T-helper 2 cell treated with Interferon-gamma antibody and Interleukin-4, amounts not matched to agents 5 μg/mL and 100 μg/mL, for 36 hours (primary cell): ENCODE measurements at regions not wholly inside any gene's neighbourhood (a gene's known extent, or its start where the extent isn't known, plus 50 kb on each side); places are given as distances from the start of the nearest gene placed in this dataset.

Experiments
- DNase-seq: peaks from one replicate; pipeline ENCODE4 v3.0.0; 2021; ENCODE audit warnings: low spot score
- H3K27ac Mint-ChIP-seq: one replicate; pipeline ENCODE4 v1.8.0; 2021; ENCODE audit warnings: mild to moderate bottlenecking, mixed read lengths
- H3K27me3 Mint-ChIP-seq: one replicate; pipeline ENCODE4 v1.8.0; 2021; ENCODE audit warnings: low read depth, mixed read lengths
- H3K36me3 Mint-ChIP-seq: one replicate; pipeline ENCODE4 v1.8.0; 2021; ENCODE audit warnings: low read depth, mixed read lengths
- H3K4me1 Mint-ChIP-seq: one replicate; pipeline ENCODE4 v1.8.0; 2021; ENCODE audit warnings: low read depth, mixed read lengths
- H3K4me3 Mint-ChIP-seq: one replicate; pipeline ENCODE4 v1.8.0; 2022; ENCODE audit warnings: mild to moderate bottlenecking, moderate library complexity, mixed read lengths
- H3K9me3 Mint-ChIP-seq: one replicate; pipeline ENCODE4 v1.8.0; 2021; ENCODE audit warnings: mixed read lengths

DNA sequence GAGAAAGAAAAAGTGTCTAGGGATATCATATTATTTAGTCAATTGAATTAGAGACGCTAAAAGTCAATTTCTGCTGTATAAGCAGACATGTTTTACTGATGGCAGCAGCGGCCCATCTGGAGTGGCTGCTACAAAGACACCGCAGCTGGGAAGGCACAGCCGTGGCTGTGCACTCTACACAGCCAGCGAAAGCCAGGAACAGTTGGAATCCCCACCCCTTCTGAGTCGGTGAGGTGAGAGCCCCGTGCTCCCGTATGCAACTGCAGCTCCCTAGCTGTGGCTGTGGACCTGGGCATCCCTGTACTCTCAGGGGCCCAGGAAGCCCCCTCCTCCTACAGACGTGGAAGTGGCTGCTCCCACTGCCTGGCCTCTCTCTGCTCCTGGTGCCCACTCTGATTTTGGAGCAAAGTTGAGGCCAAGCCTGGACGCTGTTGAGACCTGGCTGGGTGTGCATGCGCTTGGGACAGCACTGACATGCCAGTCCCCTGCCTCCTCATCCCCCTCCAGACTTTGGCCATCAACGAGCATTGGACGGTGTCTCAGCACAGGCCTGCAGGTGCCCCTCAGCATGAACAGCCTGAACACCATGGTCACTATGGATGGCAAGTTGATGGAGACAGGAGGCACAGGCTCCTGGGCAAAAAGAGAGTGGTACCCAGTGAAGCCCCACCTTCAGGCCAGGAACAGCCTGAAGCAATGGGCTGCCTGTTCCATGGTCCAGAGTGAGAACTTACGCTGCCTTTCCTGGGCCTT lies 944.0 kb upstream of the MIR17HG start:
- no peak overlapping the region for H3K4me3 Mint-ChIP-seq
- H3K27ac Mint-ChIP-seq = no peak overlapping the region
- no peaks in the 10 kb centered on the region for H3K4me1 Mint-ChIP-seq
- peaks cover 35% of the 10 kb centered on the region for H3K9me3 Mint-ChIP-seq
- DNase-seq = no peak
- H3K36me3 Mint-ChIP-seq = no peaks in the 10 kb centered on the region
- H3K27me3 Mint-ChIP-seq = no peaks in the 10 kb centered on the region

- Mint-ChIP-seq H3K4me3 (no peak overlapping the region), H3K36me3 (no peaks in the 10 kb centered on the region), H3K27ac (no peak overlapping the region), H3K4me1 (no peaks in the 10 kb centered on the region), H3K9me3 (peaks cover 37% of the 10 kb centered on the region), H3K27me3 (no peaks in the 10 kb centered on the region)
- DNase-seq = no peak
Observed at GRCh38 chr13:90405301-90405700, 942.2 kb upstream of the MIR17HG start.

DNA sequence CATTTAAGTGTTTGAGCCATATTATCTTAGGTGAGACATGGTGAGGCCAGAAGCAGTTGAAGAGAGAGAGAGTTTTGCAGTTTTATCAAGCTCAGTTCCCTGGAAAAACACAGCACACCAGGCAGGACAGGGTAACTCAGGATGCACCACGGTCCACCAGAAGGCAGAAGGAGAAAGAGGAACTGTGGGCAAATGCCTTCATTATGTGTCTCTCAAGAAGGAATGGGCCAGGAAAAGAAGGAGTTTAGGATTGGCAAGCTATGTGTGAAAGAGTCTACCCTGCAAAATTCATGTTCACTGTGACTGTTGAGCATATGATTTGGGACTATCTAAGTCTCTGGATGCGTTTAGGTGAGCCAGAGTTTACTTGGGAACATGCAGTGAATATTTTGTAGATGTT lies 934.5 kb upstream of the MIR17HG start:
- no peaks in the 10 kb centered on the region for H3K27me3 Mint-ChIP-seq
- H3K4me1 Mint-ChIP-seq = no peaks in the 10 kb centered on the region
- H3K9me3 Mint-ChIP-seq = peaks cover 19% of the 10 kb centered on the region
- no peaks in the 10 kb centered on the region for H3K36me3 Mint-ChIP-seq
- H3K27ac Mint-ChIP-seq = no peak overlapping the region
- DNase-seq = no peak
- no peak overlapping the region for H3K4me3 Mint-ChIP-seq

DNA sequence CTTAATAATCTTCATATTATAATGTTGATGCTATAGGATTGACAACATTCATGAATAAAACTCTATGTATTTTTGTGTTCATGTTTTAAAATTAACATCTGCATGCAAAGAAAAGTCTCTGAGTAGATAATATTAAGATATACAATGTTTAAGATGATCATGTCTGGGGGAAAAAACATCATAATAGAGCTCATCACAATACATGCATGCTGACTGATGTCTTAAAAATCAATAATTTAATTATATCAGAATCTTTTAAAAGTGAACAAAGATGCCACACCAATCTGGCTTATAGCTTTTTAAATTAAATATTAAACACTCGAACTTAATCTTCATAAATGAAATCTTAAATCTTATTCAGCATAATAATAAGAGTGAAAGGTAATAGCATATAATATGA lies 933.9 kb upstream of the MIR17HG start:
- Mint-ChIP-seq H3K27ac (no peak overlapping the region), H3K4me1 (no peaks in the 10 kb centered on the region), H3K36me3 (no peaks in the 10 kb centered on the region), H3K4me3 (no peak overlapping the region), H3K9me3 (peaks cover 19% of the 10 kb centered on the region), H3K27me3 (no peaks in the 10 kb centered on the region)
- DNase-seq = no peak

GRCh38 chr13:90414691-90415596 lies 932.5 kb upstream of the MIR17HG start:
- Mint-ChIP-seq H3K4me1 (no peaks in the 10 kb centered on the region), H3K36me3 (no peaks in the 10 kb centered on the region), H3K4me3 (no peak overlapping the region), H3K27me3 (no peaks in the 10 kb centered on the region), H3K9me3 (peaks cover 17% of the 10 kb centered on the region), H3K27ac (no peak overlapping the region)
- DNase-seq = no peak

GRCh38 chr13:90415902-90416301 lies 931.6 kb upstream of the MIR17HG start:
- peaks cover 19% of the 10 kb centered on the region for H3K9me3 Mint-ChIP-seq
- no peaks in the 10 kb centered on the region for H3K27me3 Mint-ChIP-seq
- no peaks in the 10 kb centered on the region for H3K36me3 Mint-ChIP-seq
- H3K4me3 Mint-ChIP-seq = no peak overlapping the region
- H3K4me1 Mint-ChIP-seq = no peaks in the 10 kb centered on the region
- DNase-seq = no peak
- no peak overlapping the region for H3K27ac Mint-ChIP-seq

GRCh38 chr13:90416519-90416918 lies 931.0 kb upstream of the MIR17HG start:
- Mint-ChIP-seq H3K4me1 (no peaks in the 10 kb centered on the region), H3K4me3 (no peak overlapping the region), H3K9me3 (peaks cover 22% of the 10 kb centered on the region), H3K27me3 (no peaks in the 10 kb centered on the region), H3K36me3 (no peaks in the 10 kb centered on the region), H3K27ac (no peak overlapping the region)
- DNase-seq = no peak

GRCh38 chr13:90416938-90417337 lies 930.5 kb upstream of the MIR17HG start:
- Mint-ChIP-seq H3K36me3 (no peaks in the 10 kb centered on the region), H3K4me3 (no peak overlapping the region), H3K27me3 (no peaks in the 10 kb centered on the region), H3K27ac (no peak overlapping the region), H3K9me3 (peaks cover 22% of the 10 kb centered on the region), H3K4me1 (no peaks in the 10 kb centered on the region)
- DNase-seq = no peak

GRCh38 chr13:90420683-90421082 lies 926.8 kb upstream of the MIR17HG start:
- Mint-ChIP-seq H3K4me1 (no peaks in the 10 kb centered on the region), H3K9me3 (peaks cover 18% of the 10 kb centered on the region), H3K36me3 (no peaks in the 10 kb centered on the region), H3K27ac (no peak overlapping the region), H3K4me3 (no peak overlapping the region), H3K27me3 (no peaks in the 10 kb centered on the region)
- DNase-seq = no peak

- Mint-ChIP-seq H3K4me3 (no peak overlapping the region), H3K27me3 (no peaks in the 10 kb centered on the region), H3K4me1 (no peaks in the 10 kb centered on the region), H3K9me3 (peaks cover 25% of the 10 kb centered on the region), H3K36me3 (no peaks in the 10 kb centered on the region), H3K27ac (no peak overlapping the region)
- no peak for DNase-seq
Observed at GRCh38 chr13:90427322-90428272, 919.9 kb upstream of the MIR17HG start.

DNA sequence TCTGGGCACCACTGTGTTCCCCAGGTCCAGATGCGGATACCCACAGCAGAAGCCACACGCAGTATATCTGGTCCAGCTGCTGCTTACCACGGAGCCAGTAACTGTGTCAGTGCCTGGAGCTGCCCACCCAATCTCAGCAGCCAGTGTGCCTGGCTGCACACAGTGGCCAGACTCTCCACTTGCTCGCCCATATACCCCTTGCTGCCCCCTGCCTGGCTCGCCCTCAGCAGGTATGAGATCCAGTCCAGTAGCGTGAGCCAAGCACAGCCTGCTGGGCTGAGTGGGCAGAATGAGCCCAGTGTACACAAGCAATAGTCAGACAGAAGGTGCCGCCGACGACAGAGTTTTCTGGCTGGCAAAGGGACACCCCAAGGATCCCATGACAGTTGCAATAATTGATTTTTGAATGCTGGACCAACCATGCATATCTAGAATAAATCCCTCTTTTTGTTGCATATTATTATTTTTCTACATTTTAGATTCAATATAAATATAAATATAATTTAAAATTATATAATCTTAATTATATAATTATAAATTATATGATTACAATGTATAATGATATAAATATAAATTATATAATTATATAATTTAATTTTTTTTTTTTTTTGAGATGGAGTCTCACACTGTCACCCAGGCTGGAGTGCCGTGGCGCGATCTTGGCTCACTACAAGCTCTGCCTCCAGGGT lies 918.8 kb upstream of the MIR17HG start:
- Mint-ChIP-seq H3K9me3 (peaks cover 35% of the 10 kb centered on the region), H3K27ac (no peak overlapping the region), H3K36me3 (no peaks in the 10 kb centered on the region), H3K4me3 (no peak overlapping the region), H3K27me3 (no peaks in the 10 kb centered on the region), H3K4me1 (no peaks in the 10 kb centered on the region)
- no peak for DNase-seq

GRCh38 chr13:90430127-90430526 lies 917.4 kb upstream of the MIR17HG start:
- no peak for DNase-seq
- Mint-ChIP-seq H3K4me3 (no peak overlapping the region), H3K36me3 (no peaks in the 10 kb centered on the region), H3K27me3 (no peaks in the 10 kb centered on the region), H3K27ac (no peak overlapping the region), H3K4me1 (no peaks in the 10 kb centered on the region), H3K9me3 (peaks cover 40% of the 10 kb centered on the region)

DNA sequence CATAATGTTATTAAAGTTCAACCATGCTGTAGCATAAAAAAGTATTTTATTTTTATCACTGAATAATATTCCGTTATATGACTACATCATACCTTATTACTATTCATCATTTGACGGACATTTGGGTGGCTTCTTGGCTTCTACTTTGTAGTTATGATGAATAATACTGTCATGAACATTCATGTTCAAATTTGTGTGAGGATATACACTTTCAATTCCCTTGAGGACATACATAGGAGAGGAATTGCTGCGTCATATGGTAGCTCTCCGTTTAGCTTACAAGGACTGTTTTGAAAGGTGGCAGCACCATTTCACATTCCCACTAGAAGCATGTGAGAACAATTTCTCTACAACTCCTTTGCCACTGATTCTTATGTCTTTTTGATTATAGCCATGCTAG lies 910.8 kb upstream of the MIR17HG start:
- Mint-ChIP-seq H3K9me3 (peaks cover 31% of the 10 kb centered on the region), H3K27me3 (no peaks in the 10 kb centered on the region), H3K36me3 (no peaks in the 10 kb centered on the region), H3K4me1 (no peaks in the 10 kb centered on the region), H3K27ac (no peak overlapping the region), H3K4me3 (no peak overlapping the region)
- DNase-seq = no peak
